GM12892 (cell line): ENCODE measurements at regions not wholly inside any gene's neighbourhood (a gene's known extent, or its start where the extent isn't known, plus 50 kb on each side); places are given as distances from the start of the nearest gene placed in this dataset.

ENCODE experiments used
- POLR2A ChIP-seq: IDR thresholded peaks from 2 replicates; pipeline ENCODE4 v1.6.1; 2011; ENCODE audit warnings: low read depth, low read length, control low read depth
- POLR2AphosphoS5 ChIP-seq: IDR thresholded peaks from 2 replicates; pipeline ENCODE4 v1.6.1; 2011; ENCODE audit warnings: low read depth, low read length, control low read depth

- no peak for TF ChIP-seq POLR2A
- TF ChIP-seq POLR2AphosphoS5, result no peak
These were observed 130.4 kb upstream of the SORCS3 start for GRCh38 chr10:104510644-104511043.
